ENCODE measurements at regions not wholly inside any gene's neighbourhood (a gene's known extent, or its start where the extent isn't known, plus 50 kb on each side); places are given as distances from the start of the nearest gene placed in this dataset.
"Not testable (repeated sequence)": the region's sequence is repeated elsewhere in the genome, so short reads cannot be mapped to it uniquely, and the experiment has no call there.

- no peak for DNase-seq (ENCODE audit: low read depth, low spot score)
- no peak overlapping the region for H3K4me3 ChIP-seq (ENCODE audit: low read depth, low read length)
- TF ChIP-seq, protein P1, sequence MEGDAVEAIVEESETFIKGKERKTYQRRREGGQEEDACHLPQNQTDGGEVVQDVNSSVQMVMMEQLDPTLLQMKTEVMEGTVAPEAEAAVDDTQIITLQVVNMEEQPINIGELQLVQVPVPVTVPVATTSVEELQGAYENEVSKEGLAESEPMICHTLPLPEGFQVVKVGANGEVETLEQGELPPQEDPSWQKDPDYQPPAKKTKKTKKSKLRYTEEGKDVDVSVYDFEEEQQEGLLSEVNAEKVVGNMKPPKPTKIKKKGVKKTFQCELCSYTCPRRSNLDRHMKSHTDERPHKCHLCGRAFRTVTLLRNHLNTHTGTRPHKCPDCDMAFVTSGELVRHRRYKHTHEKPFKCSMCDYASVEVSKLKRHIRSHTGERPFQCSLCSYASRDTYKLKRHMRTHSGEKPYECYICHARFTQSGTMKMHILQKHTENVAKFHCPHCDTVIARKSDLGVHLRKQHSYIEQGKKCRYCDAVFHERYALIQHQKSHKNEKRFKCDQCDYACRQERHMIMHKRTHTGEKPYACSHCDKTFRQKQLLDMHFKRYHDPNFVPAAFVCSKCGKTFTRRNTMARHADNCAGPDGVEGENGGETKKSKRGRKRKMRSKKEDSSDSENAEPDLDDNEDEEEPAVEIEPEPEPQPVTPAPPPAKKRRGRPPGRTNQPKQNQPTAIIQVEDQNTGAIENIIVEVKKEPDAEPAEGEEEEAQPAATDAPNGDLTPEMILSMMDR (IDR thresholded peaks at IDR 0.05; ENCODE audit: insufficient read depth, low read length, missing control alignments), result no peak
- ChIA-PET CTCF (no interaction called here), POLR2A (no interaction called here)
Measured at GRCh38 chr2:5617358-5617757, 74.8 kb upstream of the SOX11 start.

DNA sequence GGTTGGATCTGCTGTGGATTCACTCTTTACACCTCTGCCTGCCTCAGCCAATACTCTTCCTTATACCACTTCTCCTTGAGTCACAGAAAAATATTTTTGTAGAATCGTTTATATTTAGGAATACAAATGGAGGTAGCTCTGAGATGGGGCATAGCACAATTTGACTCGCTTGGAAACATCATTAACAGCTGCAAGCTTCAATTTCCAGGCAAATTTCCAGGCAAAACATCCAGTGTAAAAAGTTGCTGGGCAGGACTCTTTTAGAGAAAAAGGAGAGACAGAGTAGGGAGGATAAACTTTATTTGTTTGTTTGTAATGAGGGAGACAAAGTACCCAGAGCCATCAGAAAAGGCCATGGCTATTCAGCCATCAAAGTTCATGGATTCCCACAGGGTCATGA is 74.4 kb upstream of the SOX11 start:
- no peak for DNase-seq (ENCODE audit: low read depth, low spot score)
- no peak overlapping the region for H3K4me3 ChIP-seq (ENCODE audit: low read depth, low read length)
- ChIA-PET CTCF (no interaction called here), POLR2A (no interaction called here)
- TF ChIP-seq, protein P1 (IDR thresholded peaks at IDR 0.05; ENCODE audit: insufficient read depth, low read length, missing control alignments), result no peak

- POLR2A ChIA-PET, result no interaction called here
- no peak for DNase-seq (ENCODE audit: low read depth, low spot score)
- CTCF ChIA-PET, result no interaction called here
Measured at GRCh38 chr2:5618271-5618670, 73.9 kb upstream of the SOX11 start.

GRCh38 chr2:5625556-5626065 is 66.6 kb upstream of the SOX11 start:
- POLR2A ChIA-PET; H3K4me3 ChIP-seq (ENCODE audit: low read depth, low read length); CTCF ChIA-PET; DNase-seq (ENCODE audit: low read depth, low spot score): not testable (repeated sequence)

More at GRCh38 chr2:5618271-5618670, 73.9 kb upstream of the SOX11 start:
- TF ChIP-seq, protein P1 (IDR thresholded peaks at IDR 0.05; ENCODE audit: insufficient read depth, low read length, missing control alignments), result no peak
- no peak overlapping the region for H3K4me3 ChIP-seq (ENCODE audit: low read depth, low read length)

DNA sequence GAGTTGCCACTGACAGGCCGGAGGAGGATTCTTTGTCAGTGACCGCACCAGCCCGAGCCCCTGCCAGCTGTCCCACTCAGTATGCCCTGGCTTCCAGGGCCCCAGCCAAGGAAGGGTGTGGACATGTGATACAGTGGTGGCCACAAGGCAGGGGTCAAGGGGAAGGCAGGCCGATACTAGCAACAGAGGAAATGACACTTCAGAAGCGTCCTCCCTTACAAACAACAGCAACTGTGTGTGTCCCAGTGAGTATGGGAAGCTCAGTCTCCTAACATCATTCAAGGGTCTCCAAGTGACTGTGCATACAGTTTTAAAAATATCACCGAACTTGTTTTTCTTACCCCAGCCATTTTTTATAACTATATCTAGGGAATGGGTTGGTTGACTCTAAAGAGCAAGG is 63.7 kb upstream of the SOX11 start:
- CTCF ChIA-PET; H3K4me3 ChIP-seq (ENCODE audit: low read depth, low read length); POLR2A ChIA-PET; DNase-seq (ENCODE audit: low read depth, low spot score): not testable (repeated sequence)

- CTCF ChIA-PET; DNase-seq (ENCODE audit: low read depth, low spot score); POLR2A ChIA-PET; H3K4me3 ChIP-seq (ENCODE audit: low read depth, low read length): not testable (repeated sequence)
Measured at GRCh38 chr2:5629510-5629909, 62.7 kb upstream of the SOX11 start.

DNA sequence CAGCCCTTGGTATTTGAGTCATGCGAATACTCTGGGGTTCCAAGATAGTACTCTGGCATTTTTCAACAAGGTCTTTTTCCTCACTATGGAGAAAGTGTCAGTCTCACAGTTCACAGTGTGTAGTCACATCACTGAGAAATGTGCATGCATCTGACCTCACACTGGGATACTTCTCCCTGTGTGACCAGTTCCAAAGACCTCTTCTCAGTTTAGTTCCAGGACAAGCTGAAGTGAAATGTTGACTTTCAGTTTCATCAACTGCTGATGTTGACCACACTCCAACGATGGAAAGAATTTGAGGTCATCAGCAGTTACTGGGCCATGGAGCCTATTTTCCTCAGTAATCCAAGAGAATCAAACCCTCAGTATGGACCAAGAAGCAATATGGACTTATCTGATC is 55.1 kb upstream of the SOX11 start:
- CTCF ChIA-PET; H3K4me3 ChIP-seq (ENCODE audit: low read depth, low read length); DNase-seq (ENCODE audit: low read depth, low spot score); POLR2A ChIA-PET: not testable (repeated sequence)

All from AG04449 (cell line).